ENCODE measurements at regions not wholly inside any gene's neighbourhood (a gene's known extent, or its start where the extent isn't known, plus 50 kb on each side); places are given as distances from the start of the nearest gene placed in this dataset.

DNA sequence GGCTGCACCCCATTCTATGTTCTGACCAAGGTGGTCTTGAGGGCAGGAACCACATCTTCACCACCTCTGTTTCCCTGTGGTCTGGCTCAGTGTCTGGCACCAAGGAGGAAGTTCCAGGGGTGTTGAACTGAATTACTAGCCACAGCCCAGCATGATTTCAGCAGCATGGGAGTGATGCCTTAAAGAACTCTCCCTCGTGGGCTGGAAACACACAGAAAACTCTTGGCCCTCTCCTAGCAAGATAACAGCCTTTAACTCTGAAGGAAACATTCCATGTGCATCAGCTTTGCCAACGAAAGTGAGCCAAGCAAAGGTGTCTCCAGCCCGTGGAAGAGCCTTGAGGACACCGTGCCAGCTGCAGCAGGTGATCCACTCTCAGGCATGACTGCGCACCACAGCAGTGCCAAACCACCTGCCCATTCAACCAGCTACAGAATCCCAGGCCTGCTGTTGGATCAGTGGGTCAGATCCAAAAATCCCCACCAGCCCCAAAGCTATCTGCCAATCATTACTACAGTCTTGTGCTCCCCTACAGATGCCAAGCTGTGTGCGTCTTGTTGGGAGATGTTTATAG, 124.8 kb downstream of the TTC32 start:
- no peak for DNase-seq

DNA sequence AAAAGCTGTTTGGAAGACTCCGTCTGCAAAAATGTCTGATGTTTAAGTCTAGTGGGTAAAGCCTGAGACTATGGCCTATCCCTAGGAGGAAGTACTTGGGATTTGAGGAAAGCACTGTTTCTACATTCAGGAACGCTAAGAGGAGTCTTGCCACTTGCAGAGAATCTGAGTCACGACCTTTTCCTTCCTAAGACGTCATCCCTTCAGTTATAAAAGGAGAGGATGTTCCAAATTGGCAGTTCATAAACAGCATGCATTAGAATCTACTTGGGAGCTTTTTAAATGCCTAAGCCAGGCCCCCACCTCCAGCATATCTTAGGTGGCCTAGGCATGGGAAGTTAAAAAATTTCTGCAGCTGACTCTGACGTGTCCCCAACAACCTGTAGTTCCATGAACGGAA, 125.9 kb downstream of the TTC32 start:
- no peak for DNase-seq

DNA sequence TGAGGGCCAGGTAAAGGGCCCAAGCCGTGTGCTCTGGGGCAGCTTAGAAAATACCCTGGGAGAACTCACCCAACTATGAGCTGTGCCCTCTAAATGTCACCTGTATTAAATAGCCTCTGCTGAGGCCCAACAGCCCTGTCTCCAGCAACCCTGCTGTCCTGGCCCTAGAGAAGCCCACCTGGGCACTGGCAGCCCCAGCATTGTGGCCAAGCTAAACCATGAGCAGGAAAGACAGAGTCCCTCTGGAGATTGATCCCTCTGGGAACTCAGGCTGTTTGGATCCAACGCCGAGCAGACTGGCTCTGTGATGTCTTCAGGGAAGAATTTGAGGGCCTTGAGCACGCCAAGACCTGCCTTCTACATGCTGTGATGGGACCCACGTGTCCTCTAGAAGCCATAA, 126.5 kb downstream of the TTC32 start:
- DNase-seq, result no peak

DNA sequence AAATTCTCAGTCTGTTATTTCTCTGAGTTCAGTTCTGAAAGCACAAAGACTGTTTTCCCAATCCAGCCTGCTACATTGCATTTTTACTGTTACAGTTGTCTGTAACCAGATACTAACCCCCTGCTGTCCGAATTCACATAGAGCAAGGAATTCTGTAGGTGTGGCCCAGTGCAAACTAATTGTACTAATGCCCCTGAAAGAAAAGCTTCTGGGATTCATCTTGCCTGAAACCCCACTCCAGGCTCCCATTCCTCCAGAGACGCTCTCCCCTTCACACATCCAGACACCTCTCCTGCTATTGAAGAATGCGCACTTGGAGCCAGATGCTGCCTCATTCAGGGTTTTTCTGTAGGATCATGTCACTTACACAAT, 127.0 kb downstream of the TTC32 start:
- DNase-seq, result no peak

- no peak for DNase-seq
These were observed 128.8 kb downstream of the TTC32 start for GRCh38 chr2:19772981-19773380.

GRCh38 chr2:19769513-19769912, 132.3 kb downstream of the TTC32 start:
- DNase-seq, result no peak

GRCh38 chr2:19767899-19768298, 133.9 kb downstream of the TTC32 start:
- DNase-seq, result no peak

- no peak for DNase-seq
These were observed 136.8 kb downstream of the TTC32 start for GRCh38 chr2:19764998-19765397.

DNA sequence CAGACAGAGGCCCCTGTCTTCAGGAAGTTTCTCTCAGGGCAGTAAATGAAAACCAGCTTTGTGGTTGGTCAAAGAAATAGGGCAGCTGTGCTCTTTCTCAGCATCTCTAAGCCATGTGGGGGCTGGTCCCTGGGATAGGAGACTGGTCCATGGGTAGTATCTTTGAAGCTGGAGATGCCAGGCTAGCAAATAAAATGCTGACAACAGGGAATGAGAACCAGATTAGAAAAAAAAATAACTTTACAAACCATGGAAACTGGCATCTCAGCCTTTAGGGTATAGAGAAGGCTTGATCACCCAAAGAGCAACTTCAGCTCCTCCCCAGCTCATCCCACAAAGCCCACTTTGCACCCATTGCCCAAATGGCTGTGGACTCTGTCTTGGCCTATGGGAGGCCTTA, 138.1 kb downstream of the TTC32 start:
- DNase-seq, result no peak

DNA sequence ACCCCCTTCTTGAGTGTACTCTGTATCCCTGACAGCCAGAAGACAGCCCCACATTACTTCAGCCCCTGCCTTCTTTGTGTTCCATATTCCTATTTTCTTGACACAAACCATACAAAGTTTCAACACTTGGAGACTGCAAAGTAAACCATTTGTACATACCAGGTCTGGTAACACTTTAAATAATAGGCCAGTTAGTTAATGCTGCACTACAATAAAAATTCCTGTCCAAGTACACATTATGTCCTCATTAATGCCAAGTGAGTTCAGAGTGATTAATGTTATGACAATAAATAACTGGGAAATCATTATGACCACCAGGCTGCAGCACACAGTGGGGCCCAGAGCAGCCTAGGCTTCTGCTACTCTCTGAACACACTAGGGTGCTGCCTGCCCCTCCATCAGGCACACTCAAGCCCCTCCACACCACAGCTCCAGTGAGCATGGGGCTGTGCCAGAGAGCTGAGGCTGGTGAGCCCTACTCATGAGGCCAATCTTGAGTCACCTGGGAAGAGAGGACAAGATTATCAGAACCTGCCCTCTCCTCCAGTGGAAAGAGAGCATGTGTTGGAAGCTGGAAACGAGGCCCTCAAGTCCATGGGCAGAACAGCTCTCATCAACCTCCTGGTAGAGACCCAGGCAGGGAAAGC, 138.7 kb downstream of the TTC32 start:
- DNase-seq, result no peak

DNA sequence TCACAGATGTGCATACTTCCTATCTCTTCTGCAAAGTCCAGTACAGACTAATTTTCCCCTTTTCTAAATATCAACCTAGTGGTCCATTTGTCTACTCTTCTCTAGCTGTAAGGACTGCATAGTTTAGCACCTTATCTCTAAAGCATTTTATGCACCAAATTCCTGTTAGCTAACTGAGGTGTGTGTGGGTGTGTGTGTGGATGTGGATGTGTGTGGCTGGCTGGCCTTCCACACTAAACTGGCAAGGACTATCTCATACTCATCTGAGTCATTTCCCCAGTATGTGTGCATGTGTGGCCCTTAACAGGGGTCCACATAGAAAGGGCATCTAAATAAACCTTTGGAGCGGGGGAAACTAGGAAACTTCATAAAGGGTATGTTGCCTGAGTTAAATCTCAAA, 139.6 kb downstream of the TTC32 start:
- no peak for DNase-seq

GRCh38 chr2:19759880-19760279, 141.9 kb downstream of the TTC32 start:
- no peak for DNase-seq

GRCh38 chr2:19758658-19759057, 143.1 kb downstream of the TTC32 start:
- DNase-seq, result no peak

DNA sequence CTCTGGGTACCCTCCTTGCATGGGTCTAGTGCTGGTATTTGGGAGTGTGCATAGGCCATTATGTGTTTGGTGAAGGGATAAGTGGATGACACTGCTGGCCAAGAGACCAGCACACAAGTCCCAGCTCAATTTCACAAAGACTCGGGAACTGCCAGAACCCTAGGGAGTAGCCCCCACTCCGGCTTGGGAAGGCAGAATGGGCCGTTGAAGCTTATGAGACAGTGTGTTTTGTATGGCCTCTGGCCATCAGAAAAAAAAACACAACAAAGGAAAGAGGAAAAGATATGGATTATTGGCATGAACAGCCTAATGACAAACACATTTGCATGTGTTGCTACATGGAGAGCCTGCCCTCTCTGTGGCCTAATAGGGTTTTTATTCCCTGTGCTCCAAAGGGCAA, 144.2 kb downstream of the TTC32 start:
- DNase-seq, result no peak

DNA sequence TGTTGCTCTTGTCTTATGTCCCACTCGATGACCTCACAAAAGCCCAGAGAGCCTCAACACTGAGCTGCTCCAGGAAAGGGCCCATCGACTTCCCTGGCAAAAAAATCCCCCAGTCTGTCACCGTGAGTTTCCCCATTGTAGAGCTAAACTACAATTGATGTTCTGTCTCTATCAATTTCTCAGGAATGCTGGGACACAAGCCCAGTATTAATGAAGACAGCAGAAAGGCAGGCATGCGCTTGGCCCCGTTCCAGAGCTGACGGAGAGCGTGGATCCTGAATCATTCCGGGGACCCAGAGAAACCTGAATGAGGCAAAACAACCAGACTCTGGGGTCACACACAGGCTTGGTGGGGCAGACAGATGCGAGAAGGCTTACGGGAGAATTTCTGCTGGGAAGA, 146.9 kb downstream of the TTC32 start:
- no peak for DNase-seq

DNA sequence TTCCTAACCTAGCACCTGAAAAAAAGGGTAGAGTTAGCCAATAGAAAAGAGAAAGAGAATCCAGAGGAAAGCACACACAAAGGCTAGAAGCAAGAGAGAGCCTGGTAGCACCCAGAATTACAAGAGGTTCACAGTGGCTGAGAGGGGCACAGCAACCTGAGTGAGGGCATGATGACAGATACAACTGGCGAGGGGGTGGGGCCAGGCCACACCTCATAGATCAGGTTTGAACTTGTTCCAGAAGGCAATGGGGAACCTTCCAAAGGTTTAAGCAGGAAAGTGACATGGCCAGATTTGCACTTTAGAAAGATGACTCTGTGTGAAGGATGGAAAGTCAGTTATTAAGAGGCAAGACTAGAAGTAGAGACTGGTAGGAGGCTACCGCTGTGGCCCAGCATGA, 148.0 kb downstream of the TTC32 start:
- DNase-seq, result no peak

DNA sequence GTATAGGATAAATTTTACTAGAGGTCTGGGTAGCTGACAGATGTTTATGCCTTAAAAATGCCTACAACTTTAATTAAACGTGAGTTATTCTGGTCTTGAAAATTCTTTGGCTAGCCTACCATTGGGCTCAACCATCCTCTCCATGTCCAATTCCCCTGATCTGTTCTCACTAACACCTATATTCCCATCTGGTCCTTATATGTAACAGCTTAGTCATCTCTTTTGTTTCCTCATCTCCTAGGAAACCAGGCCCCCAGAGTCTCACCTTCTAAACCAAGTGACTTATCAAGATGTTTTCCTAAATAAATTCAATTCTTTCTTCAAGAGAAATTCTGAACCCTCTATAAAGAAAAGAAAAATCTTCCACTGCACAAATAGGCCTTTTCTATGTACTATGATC, 148.5 kb downstream of the TTC32 start:
- no peak for DNase-seq

DNA sequence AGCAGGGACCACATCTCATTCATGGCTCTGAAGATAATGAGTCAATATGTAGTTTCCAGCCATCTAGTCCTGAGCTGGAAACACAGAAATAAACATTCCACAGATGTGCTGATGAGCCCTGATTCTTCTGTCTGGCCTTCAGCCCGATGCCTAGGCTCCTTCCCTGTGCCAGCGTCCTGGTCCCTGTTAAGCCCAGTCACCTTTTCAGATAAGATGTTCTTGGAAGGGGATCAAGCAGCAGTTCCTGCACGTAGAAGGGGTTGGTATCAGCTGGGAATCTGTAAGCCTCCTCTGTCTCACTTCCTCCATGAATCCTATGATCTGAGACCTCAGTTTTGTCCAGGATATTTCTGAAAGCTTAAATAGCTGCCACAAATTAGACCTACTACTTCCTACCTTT, 149.3 kb downstream of the TTC32 start:
- no peak for DNase-seq

- no peak for DNase-seq
These were observed 150.2 kb downstream of the TTC32 start for GRCh38 chr2:19751631-19752030.

DNA sequence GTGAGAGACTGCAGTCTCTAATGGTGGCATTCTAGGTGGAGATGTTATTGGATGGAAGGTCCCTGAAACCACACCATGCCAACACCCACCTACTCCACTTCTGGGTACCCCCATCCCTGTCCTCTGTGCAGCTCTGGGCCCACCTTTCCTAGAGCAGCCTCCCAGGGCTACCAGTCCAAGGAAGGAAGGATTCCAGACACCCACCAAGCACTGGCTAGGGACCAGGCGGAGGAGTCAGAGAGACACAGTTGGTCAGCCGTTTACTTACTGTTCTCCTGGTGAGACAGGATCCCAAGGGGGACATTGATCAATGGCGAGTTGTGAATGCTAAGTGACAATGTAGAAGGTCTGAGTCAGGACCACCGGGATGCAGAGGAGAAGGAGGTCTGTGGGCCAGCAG, 151.6 kb downstream of the TTC32 start:
- DNase-seq, result no peak

- DNase-seq, result no peak
These were observed 152.3 kb downstream of the TTC32 start for GRCh38 chr2:19749507-19749836.

- DNase-seq, result no peak
These were observed 152.9 kb downstream of the TTC32 start for GRCh38 chr2:19748711-19749506.

DNA sequence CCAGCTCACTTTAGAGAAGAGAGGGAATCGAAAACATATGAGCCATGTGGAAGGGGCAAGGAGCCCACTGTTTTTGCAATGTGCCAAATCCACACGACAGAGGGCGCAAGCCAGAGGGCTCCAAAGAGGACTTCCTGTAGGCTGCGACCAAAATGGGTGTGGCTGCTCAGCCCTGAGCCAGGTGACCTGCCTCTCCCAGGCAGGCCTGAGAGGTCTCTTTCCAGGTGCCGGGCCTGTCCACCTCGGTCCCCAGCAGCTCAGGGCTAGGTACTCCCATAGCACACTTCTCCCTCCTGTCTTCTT, 153.8 kb downstream of the TTC32 start:
- DNase-seq, result no peak

DNA sequence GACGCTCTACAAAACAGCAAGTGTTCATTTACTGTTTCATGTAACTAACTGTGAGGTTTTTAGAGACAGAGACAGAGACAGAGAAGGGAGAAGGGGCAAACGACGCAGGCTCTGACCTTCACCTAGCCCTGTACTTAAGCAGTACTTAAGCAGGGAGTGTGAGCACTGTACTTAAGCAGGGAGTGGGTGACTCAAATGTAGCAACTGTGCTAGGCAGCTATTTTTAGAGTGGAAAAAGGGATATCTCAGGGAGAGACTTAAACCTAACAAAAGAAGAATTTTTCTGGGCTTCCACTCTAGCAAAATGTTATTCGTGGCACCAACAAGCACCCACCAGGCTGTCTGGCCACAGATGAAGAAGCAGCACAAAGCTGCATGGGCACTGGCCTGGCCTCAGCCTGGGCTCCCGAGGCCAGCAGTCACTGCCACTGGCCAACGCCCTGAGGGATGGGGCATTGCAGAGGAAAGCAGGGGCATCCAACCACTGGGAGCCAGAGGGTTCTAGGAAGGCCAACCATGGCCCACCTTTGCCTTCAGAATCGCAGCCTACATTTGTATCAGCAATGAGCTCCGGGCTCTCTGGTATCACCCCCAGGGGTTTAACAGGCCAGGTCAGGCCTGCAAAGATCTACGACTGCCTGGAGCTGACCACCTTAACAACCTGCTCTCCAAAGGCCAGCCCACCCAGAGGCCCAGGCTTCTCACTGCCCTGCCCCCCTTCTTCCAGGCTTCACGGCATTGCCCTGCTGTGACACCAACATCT, 154.3 kb downstream of the TTC32 start:
- no peak for DNase-seq
